H1 (cell line): ENCODE measurements at regions not wholly inside any gene's neighbourhood (a gene's known extent, or its start where the extent isn't known, plus 50 kb on each side); places are given as distances from the start of the nearest gene placed in this dataset.

Experiments
- CTCF ChIA-PET: fragments of 300-600 bp; sonication (Branson Sonifier 250); formaldehyde crosslinking; loops from one replicate; lab custom pipeline; 2021; ENCODE audit not compliant: partially characterized antibody; lab: Charles Lee
- POLR2A ChIA-PET: fragments of 300-600 bp; sonication (Branson Sonifier 250); formaldehyde crosslinking; loops from one replicate; lab custom pipeline; 2021; ENCODE audit warnings: inconsistent platforms; ENCODE audit not compliant: partially characterized antibody; lab: Charles Lee
- DNase-seq, 2 experiments: peaks; one replicate each; pipeline versions ENCODE4 v3.0.0 to v3.0.0-alpha.2; 2010 to 2022; ENCODE audit warnings: low spot score in 2 of 2, low read depth in 1 of 2, mixed read lengths in 1 of 2
- FAIRE-seq: peaks from 2 replicates; lab custom pipeline; 2011; peaks lifted over from hg19 to GRCh38; lab: Jason Lieb, UNC
- H2AFZ ChIP-seq: 2 replicates; pipeline ENCODE4 v1.8.1; 2012; ENCODE audit warnings: low read length, inconsistent platforms
- H2AK5ac ChIP-seq: 2 replicates; pipeline ENCODE4 v1.6.1; 2013; ENCODE audit warnings: low read depth, low read length
- H2BK120ac ChIP-seq: replicated peaks from 2 replicates; pipeline ENCODE3; 2013; ENCODE audit warnings: low read depth, low read length, inconsistent platforms
- H2BK12ac ChIP-seq: 2 replicates; pipeline ENCODE4 v1.6.1; 2013; ENCODE audit warnings: low read depth, low read length
- H2BK15ac ChIP-seq: 2 replicates; pipeline ENCODE4 v1.6.1; 2013; ENCODE audit warnings: low read length
- H2BK20ac ChIP-seq: 2 replicates; pipeline ENCODE4 v1.6.1; 2013; ENCODE audit warnings: low read length
- H2BK5ac ChIP-seq: 2 replicates; pipeline ENCODE4 v1.6.1; 2013; ENCODE audit warnings: low read depth, low read length
- H3K14ac ChIP-seq: 2 replicates; pipeline ENCODE4 v1.6.1; 2013; ENCODE audit warnings: inconsistent platforms; ENCODE audit not compliant: insufficient read length
- H3K18ac ChIP-seq: 2 replicates; pipeline ENCODE4 v1.6.1; 2013; ENCODE audit warnings: low read length; ENCODE audit errors: extremely low read depth
- H3K23ac ChIP-seq: 2 replicates; pipeline ENCODE4 v1.6.1; 2013; ENCODE audit warnings: inconsistent platforms; ENCODE audit not compliant: insufficient read length
- H3K23me2 ChIP-seq: 2 replicates; pipeline ENCODE4 v1.6.1; 2013; ENCODE audit warnings: low read depth, low read length
- H3K27ac ChIP-seq: 2 replicates; pipeline ENCODE4 v1.6.1; 2011; ENCODE audit warnings: low read depth, low read length, inconsistent platforms
- H3K27me3 ChIP-seq, 4 experiments: replicated peaks in 1 of 4; 1 replicate in 1 of 4; 2 replicates in 3 of 4; pipeline versions ENCODE4 v1.6.1 to v1.8.1; 2011 to 2013; ENCODE audit warnings: low read length in 3 of 4, mild to moderate bottlenecking in 3 of 4, inconsistent platforms in 2 of 4, mixed read lengths in 2 of 4, moderate library complexity in 1 of 4; ENCODE audit not compliant: control insufficient read depth in 3 of 4, insufficient read depth in 3 of 4; ENCODE audit errors: extremely low read depth in 1 of 4
- H3K36me3 ChIP-seq, 4 experiments: 2 replicates each; pipeline versions ENCODE4 v1.6.1 to v1.8.1; 2011 to 2013; ENCODE audit warnings: mild to moderate bottlenecking in 4 of 4, low read length in 3 of 4, moderate library complexity in 2 of 4, control low read depth in 1 of 4, inconsistent platforms in 1 of 4; ENCODE audit not compliant: insufficient read depth in 4 of 4, control insufficient read depth in 2 of 4
- H3K4ac ChIP-seq: replicated peaks from 2 replicates; pipeline ENCODE3; 2013; ENCODE audit warnings: low read length, low read depth, mixed read lengths, inconsistent platforms; ENCODE audit not compliant: insufficient read length
- H3K4me1 ChIP-seq, 4 experiments: replicated peaks in 1 of 4; 1 replicate in 1 of 4; 2 replicates in 3 of 4; pipeline versions ENCODE4 v1.6.1 to v1.8.1; 2011 to 2013; ENCODE audit warnings: low read length in 3 of 4, inconsistent platforms in 2 of 4, mixed read lengths in 1 of 4; ENCODE audit not compliant: insufficient read depth in 4 of 4, control insufficient read depth in 3 of 4
- H3K4me2 ChIP-seq, 2 experiments: 2 replicates each; pipeline versions ENCODE4 v1.6.1 to v1.8.1; 2011 to 2013; ENCODE audit warnings: low read depth in 2 of 2, low read length in 2 of 2, control low read depth in 1 of 2, inconsistent platforms in 1 of 2, mild to moderate bottlenecking in 1 of 2; ENCODE audit not compliant: insufficient read depth in 1 of 2
- H3K4me3 ChIP-seq, 4 experiments: fragments of 200-600, 300-600 bp in 1 of 4; sonication (generic), shearing (Covaris generic), sonication (Bioruptor Twin) in 1 of 4; 2 replicates each; pipeline versions ENCODE4 v1.5.1 to v1.8.1; 2011 to 2016; ENCODE audit warnings: low read length in 4 of 4, low read depth in 3 of 4, control low read depth in 2 of 4, inconsistent platforms in 2 of 4, mild to moderate bottlenecking in 2 of 4, mixed read lengths in 1 of 4, moderate library complexity in 1 of 4; ENCODE audit not compliant: insufficient read depth in 2 of 4; ENCODE audit errors: extremely low read depth in 1 of 4
- H3K56ac ChIP-seq: replicated peaks from 2 replicates; pipeline ENCODE3; 2013; ENCODE audit warnings: low read depth, mild to moderate bottlenecking, mixed read lengths, low read length, inconsistent platforms; ENCODE audit not compliant: insufficient read length
- H3K79me1 ChIP-seq: 2 replicates; pipeline ENCODE4 v1.6.1; 2013; ENCODE audit warnings: low read depth, low read length, control low read depth
- H3K79me2 ChIP-seq, 2 experiments: 2 replicates each; pipeline versions ENCODE4 v1.6.1 to v1.8.1; 2012 to 2013; ENCODE audit warnings: low read length in 2 of 2, mild to moderate bottlenecking in 2 of 2, inconsistent platforms in 1 of 2; ENCODE audit not compliant: insufficient read depth in 2 of 2, control insufficient read depth in 1 of 2
- H3K9ac ChIP-seq, 4 experiments: replicated peaks in 1 of 4; 1 replicate in 1 of 4; 2 replicates in 3 of 4; pipeline versions ENCODE4 v1.6.1 to v1.8.1; 2011 to 2013; ENCODE audit warnings: low read depth in 3 of 4, low read length in 3 of 4, control low read depth in 2 of 4, mild to moderate bottlenecking in 2 of 4, moderate library complexity in 2 of 4, inconsistent platforms in 1 of 4; ENCODE audit errors: extremely low read depth in 1 of 4
- H3K9me3 ChIP-seq, 2 experiments: 2 replicates each; pipeline versions ENCODE4 v1.6.1 to v1.8.1; 2012 to 2013; ENCODE audit warnings: mild to moderate bottlenecking in 2 of 2, moderate library complexity in 2 of 2, control low read depth in 1 of 2, inconsistent platforms in 1 of 2, low read depth in 1 of 2, low read length in 1 of 2, mixed read lengths in 1 of 2; ENCODE audit not compliant: insufficient read depth in 2 of 2
- H4K20me1 ChIP-seq, 2 experiments: replicated peaks in 1 of 2; 2 replicates each; pipeline versions ENCODE3 to v1.8.1; 2011 to 2013; ENCODE audit warnings: inconsistent platforms in 2 of 2, low read length in 2 of 2, mild to moderate bottlenecking in 1 of 2; ENCODE audit not compliant: insufficient read depth in 2 of 2, control insufficient read depth in 1 of 2
- H4K5ac ChIP-seq: 2 replicates; pipeline ENCODE4 v1.6.1; 2013; ENCODE audit warnings: low read length, low read depth, mixed read lengths, inconsistent platforms; ENCODE audit not compliant: insufficient read length
- H4K8ac ChIP-seq: 2 replicates; pipeline ENCODE4 v1.8.0; 2013; ENCODE audit warnings: mild to moderate bottlenecking, moderate library complexity, low read length, inconsistent platforms; ENCODE audit not compliant: insufficient read depth; ENCODE audit errors: extremely low read depth
- H4K91ac ChIP-seq: replicated peaks from 2 replicates; pipeline ENCODE3; 2013; ENCODE audit warnings: low read length, mixed read lengths, inconsistent platforms; ENCODE audit not compliant: insufficient read length
- BRCA1 ChIP-seq: IDR thresholded peaks from 2 replicates; pipeline ENCODE4 v1.6.1; 2012; ENCODE audit warnings: low read depth, low read length, improper control_type of control experiment
- CBX5 ChIP-seq: fragments of 300-800, 300-1000 bp; sonication (generic); IDR thresholded peaks from 2 replicates; pipeline ENCODE4 v1.7.1; 2016; ENCODE audit warnings: antibody characterized with exemption, low read length, low read depth
- EGR1 ChIP-seq: IDR thresholded peaks from 2 replicates; pipeline ENCODE4 v1.6.1; 2011; ENCODE audit warnings: low read depth, low read length, borderline replicate concordance
- FOSL1 ChIP-seq: IDR thresholded peaks from 2 replicates; pipeline ENCODE4 v1.6.1; 2011; ENCODE audit warnings: mild to moderate bottlenecking, low read depth, low read length, moderate library complexity; ENCODE audit not compliant: insufficient read depth
- JUND ChIP-seq: IDR thresholded peaks from 2 replicates; pipeline ENCODE4 v1.6.1; 2011; ENCODE audit warnings: mild to moderate bottlenecking, improper control_type of control experiment, low read length
- KDM5A ChIP-seq: fragments of 200-600 bp; IDR thresholded peaks from 2 replicates; pipeline ENCODE4 v1.7.1; 2012; ENCODE audit warnings: mild to moderate bottlenecking, low read length, inconsistent platforms, mixed read lengths
- PHF8 ChIP-seq: fragments of 200-600 bp; sonication (generic); conservative IDR thresholded peaks from 2 replicates; pipeline ENCODE4 v1.7.1; 2012; ENCODE audit warnings: low read depth, mild to moderate bottlenecking, inconsistent platforms, low read length, moderate library complexity
- SP4 ChIP-seq: IDR thresholded peaks from 2 replicates; pipeline ENCODE4 v1.6.1; 2012; ENCODE audit warnings: low read length, inconsistent platforms
- TAF7 ChIP-seq: optimal IDR thresholded peaks from 2 replicates; pipeline ENCODE3; 2011; ENCODE audit warnings: low read depth, mild to moderate bottlenecking, inconsistent platforms, low read length, moderate library complexity, borderline replicate concordance
- WGBS, 2 experiments: shearing (Covaris generic) in 1 of 2; methylation state at CpG; one replicate each; pipeline versions ENCODE4 v1.1.6 to v1.1.7; 2013 to 2015; ENCODE audit warnings: low lambda C conversion rate in 2 of 2, mixed read lengths in 2 of 2, inconsistent platforms in 1 of 2, low coverage in 1 of 2, missing lambda C conversion rate in 1 of 2; ENCODE audit not compliant: insufficient replicate concordance in 2 of 2, insufficient coverage in 1 of 2, insufficient read length in 1 of 2; ENCODE audit errors: extremely low coverage in 1 of 2, missing lambda C conversion rate in 1 of 2; 5-methylcytosine and 5-hydroxymethylcytosine counted together

DNA sequence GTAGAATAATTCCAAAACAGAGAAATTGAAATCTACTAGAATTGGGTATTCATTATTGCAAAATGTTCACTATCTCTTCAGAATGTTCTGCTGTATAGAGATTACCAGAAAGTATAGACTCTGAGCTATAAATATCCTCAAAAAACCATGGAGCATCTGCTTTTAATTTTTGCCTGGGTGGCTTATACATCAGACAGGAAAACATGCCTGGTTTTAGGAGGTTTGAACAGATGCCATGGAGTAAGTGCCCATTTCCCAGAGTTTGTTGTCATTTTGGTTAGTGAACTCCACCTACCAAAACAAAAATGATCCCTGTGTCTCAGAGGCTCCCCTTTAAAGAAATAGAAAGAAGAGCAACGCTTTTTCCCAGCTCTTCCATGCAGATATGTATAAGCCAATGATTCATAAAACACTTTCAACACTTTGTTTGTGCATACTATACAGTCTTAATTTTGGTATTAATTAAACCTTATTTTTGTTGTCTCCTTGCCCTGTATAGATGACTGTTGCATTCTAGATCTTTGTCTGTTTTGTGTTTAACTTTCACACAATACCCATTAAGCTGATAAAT is 68.7 kb downstream of the MEPE start:
- H3K36me3 ChIP-seq = no peaks in the 10 kb centered on the region
- H3K14ac ChIP-seq = no peak overlapping the region
- no peak overlapping the region for H4K5ac ChIP-seq
- no peak overlapping the region for H3K56ac ChIP-seq
- ChIA-PET CTCF (interaction anchor here (0.8 to 3.9 kb wide), 10 partner anchors 8 to 1303 kb away, joined by 3 to 52 read pairs (median 5); no protein-coding TSS in a partner anchor), POLR2A (interaction anchor here (0.7 to 3.9 kb wide), 9 partner anchors 12 to 84 kb away, joined by 3 to 19 read pairs (median 5); no protein-coding TSS in a partner anchor)
- H3K4me1 ChIP-seq = peaks cover 0 to 3% (median 2%) of the 10 kb centered on the region in 4 experiments; a peak in 3 of 7 replicates
- H3K4me3 ChIP-seq = no peak overlapping the region
- H3K79me1 ChIP-seq = no peaks in the 10 kb centered on the region
- H3K18ac ChIP-seq = no peak overlapping the region
- FAIRE-seq = no peak
- H3K4ac ChIP-seq = no peak overlapping the region
- 95% methylated on average over 1 of the region's 1 CpG; no CpG with 5 or more reads in 1 of the 2 experiments for WGBS, 2 experiments
- TF ChIP-seq EGR1 (no peak), KDM5A (no peak), PHF8 (no peak), FOSL1 (no peak), SP4 (no peak), JUND (no peak), BRCA1 (no peak), CBX5 (no peak), TAF7 (no peak)
- no peak overlapping the region for H4K91ac ChIP-seq
- no peak overlapping the region for H4K8ac ChIP-seq
- no peaks in the 10 kb centered on the region for H3K9me3 ChIP-seq
- no peak overlapping the region; a peak in 1 of 7 replicates for H3K9ac ChIP-seq
- no peak overlapping the region for H3K4me2 ChIP-seq
- DNase-seq = no peak
- H2BK5ac ChIP-seq = no peak overlapping the region
- H3K27ac ChIP-seq = no peak overlapping the region
- no peak overlapping the region for H2BK15ac ChIP-seq
- no peak overlapping the region for H2BK120ac ChIP-seq
- H2BK12ac ChIP-seq = no peak overlapping the region
- H2BK20ac ChIP-seq = no peak overlapping the region
- H3K27me3 ChIP-seq = no peaks in the 10 kb centered on the region
- no peaks in the 10 kb centered on the region for H3K79me2 ChIP-seq
- H3K23me2 ChIP-seq = no peaks in the 10 kb centered on the region
- no peak overlapping the region for H2AFZ ChIP-seq
- H3K23ac ChIP-seq = no peak overlapping the region
- H4K20me1 ChIP-seq = no peaks in the 10 kb centered on the region
- H2AK5ac ChIP-seq = no peak overlapping the region
